ENCODE measurements at regions not wholly inside any gene's neighbourhood (a gene's known extent, or its start where the extent isn't known, plus 50 kb on each side); places are given as distances from the start of the nearest gene placed in this dataset.

- Histone ChIP-seq H3K79me2 (ENCODE audit: low read length) (no peaks in the 10 kb centered on the region), H3K9me2 (replicated peaks; ENCODE audit: insufficient read depth, low read length) (no peaks in the 10 kb centered on the region), H3K4me3 (ENCODE audit: low read length) (no peak overlapping the region), H3K9me3 (replicated peaks; ENCODE audit: insufficient read depth, low read length) (no peaks in the 10 kb centered on the region), H2AFZ (ENCODE audit: low read length) (no peak overlapping the region), H3K4me1 (ENCODE audit: low read length) (no peaks in the 10 kb centered on the region), H3K9ac (ENCODE audit: low read length) (no peak overlapping the region), H4K20me1 (ENCODE audit: insufficient read depth, low read length) (no peaks in the 10 kb centered on the region), H3K27ac (ENCODE audit: low read length) (no peak overlapping the region), H3F3A (ENCODE audit: insufficient read depth, low read length) (no peaks in the 10 kb centered on the region), H3K27me3 (replicated peaks; ENCODE audit: insufficient read depth, low read length) (no peaks in the 10 kb centered on the region), H3K36me3 (replicated peaks; ENCODE audit: insufficient read depth, low read length) (no peaks in the 10 kb centered on the region), H3K4me2 (ENCODE audit: low read depth, low read length) (no peak overlapping the region)
- no peak for DNase-seq
- TF ChIP-seq EZH2phosphoT487 (IDR thresholded peaks at IDR 0.05; ENCODE audit: low read length), result no peak
- TF ChIP-seq EZH2 (optimal IDR thresholded peaks at IDR 0.05; ENCODE audit: low read depth, low read length), result no peak
- TF ChIP-seq CTCF (IDR thresholded peaks at IDR 0.05; ENCODE audit: low read length), result no peak
These were observed 120.6 kb downstream of the BAMBI start for GRCh38 chr10:28797904-28798371.

GRCh38 chr10:28798428-28798955 is 121.2 kb downstream of the BAMBI start:
- no peaks in the 10 kb centered on the region for H3K27me3 ChIP-seq (replicated peaks; ENCODE audit: insufficient read depth, low read length)
- H3K27ac ChIP-seq (ENCODE audit: low read length), result no peak overlapping the region
- no peaks in the 10 kb centered on the region for H3K9me3 ChIP-seq (replicated peaks; ENCODE audit: insufficient read depth, low read length)
- H3K36me3 ChIP-seq (replicated peaks; ENCODE audit: insufficient read depth, low read length), result no peaks in the 10 kb centered on the region
- no peaks in the 10 kb centered on the region for H3K4me1 ChIP-seq (ENCODE audit: low read length)
- no peaks in the 10 kb centered on the region for H3K79me2 ChIP-seq (ENCODE audit: low read length)
- no peak overlapping the region for H3K4me3 ChIP-seq (ENCODE audit: low read length)
- no peak overlapping the region for H3K9ac ChIP-seq (ENCODE audit: low read length)
- no peaks in the 10 kb centered on the region for H3F3A ChIP-seq (ENCODE audit: insufficient read depth, low read length)
- no peaks in the 10 kb centered on the region for H4K20me1 ChIP-seq (ENCODE audit: insufficient read depth, low read length)
- no peak overlapping the region for H3K4me2 ChIP-seq (ENCODE audit: low read depth, low read length)
- H2AFZ ChIP-seq (ENCODE audit: low read length), result no peak overlapping the region
- no peaks in the 10 kb centered on the region for H3K9me2 ChIP-seq (replicated peaks; ENCODE audit: insufficient read depth, low read length)
- no peak for TF ChIP-seq EZH2phosphoT487 (IDR thresholded peaks at IDR 0.05; ENCODE audit: low read length)
- no peak for TF ChIP-seq EZH2 (optimal IDR thresholded peaks at IDR 0.05; ENCODE audit: low read depth, low read length)
- no peak for TF ChIP-seq CTCF (IDR thresholded peaks at IDR 0.05; ENCODE audit: low read length)
- DNase-seq, result no peak

GRCh38 chr10:28798964-28799363 is 121.6 kb downstream of the BAMBI start:
- no peaks in the 10 kb centered on the region for H3K27me3 ChIP-seq (replicated peaks; ENCODE audit: insufficient read depth, low read length)
- no peak overlapping the region for H3K27ac ChIP-seq (ENCODE audit: low read length)
- H3K9me2 ChIP-seq (replicated peaks; ENCODE audit: insufficient read depth, low read length), result no peaks in the 10 kb centered on the region

More at GRCh38 chr10:28798964-28799363, 121.6 kb downstream of the BAMBI start:
- TF ChIP-seq EZH2 (optimal IDR thresholded peaks at IDR 0.05; ENCODE audit: low read depth, low read length), result no peak
- TF ChIP-seq EZH2phosphoT487 (IDR thresholded peaks at IDR 0.05; ENCODE audit: low read length), result no peak
- no peak for TF ChIP-seq CTCF (IDR thresholded peaks at IDR 0.05; ENCODE audit: low read length)
- H3F3A ChIP-seq (ENCODE audit: insufficient read depth, low read length), result no peaks in the 10 kb centered on the region
- no peaks in the 10 kb centered on the region for H3K4me1 ChIP-seq (ENCODE audit: low read length)
- no peak overlapping the region for H3K4me2 ChIP-seq (ENCODE audit: low read depth, low read length)
- no peak overlapping the region for H3K4me3 ChIP-seq (ENCODE audit: low read length)
- no peaks in the 10 kb centered on the region for H3K79me2 ChIP-seq (ENCODE audit: low read length)
- no peaks in the 10 kb centered on the region for H3K36me3 ChIP-seq (replicated peaks; ENCODE audit: insufficient read depth, low read length)
- H3K9ac ChIP-seq (ENCODE audit: low read length), result no peak overlapping the region
- no peak overlapping the region for H2AFZ ChIP-seq (ENCODE audit: low read length)
- no peaks in the 10 kb centered on the region for H4K20me1 ChIP-seq (ENCODE audit: insufficient read depth, low read length)
- no peak for DNase-seq
- no peaks in the 10 kb centered on the region for H3K9me3 ChIP-seq (replicated peaks; ENCODE audit: insufficient read depth, low read length)
